SK-N-MC (cell line): ENCODE measurements at regions not wholly inside any gene's neighbourhood (a gene's known extent, or its start where the extent isn't known, plus 50 kb on each side); places are given as distances from the start of the nearest gene placed in this dataset.

ENCODE experiments used
- DNase-seq: peaks from one replicate; pipeline ENCODE4 v3.0.0-alpha.2; 2011; ENCODE audit warnings: low read depth, low spot score
- H3K27ac ChIP-seq: fragments of 200-600 bp; sonication (generic); 2 replicates; pipeline ENCODE4 v1.5.1; 2016; ENCODE audit warnings: mixed run types
- H3K36me3 ChIP-seq: fragments of 200-600 bp; sonication (generic); 2 replicates; pipeline ENCODE4 v1.6.1; 2017; ENCODE audit warnings: antibody characterized with exemption, low read length, mixed read lengths; ENCODE audit not compliant: insufficient read depth
- H3K4me3 ChIP-seq: fragments of 200-600 bp; sonication (generic); 2 replicates; pipeline ENCODE4 v1.5.1; 2016
- H3K9ac ChIP-seq: fragments of 200-600 bp; sonication (generic); 2 replicates; pipeline ENCODE4 v1.8.0; 2017; ENCODE audit warnings: mixed run types, mixed read lengths; ENCODE audit not compliant: insufficient read length
- H3K9me3 ChIP-seq: fragments of 200-600 bp; sonication (generic); 2 replicates; pipeline ENCODE4 v1.6.1; 2017; ENCODE audit warnings: low read depth, mild to moderate bottlenecking, antibody characterized with exemption, low read length, moderate library complexity, mixed read lengths
- EZH2 ChIP-seq: fragments of 200-600 bp; sonication (generic); IDR thresholded peaks from one replicate; pipeline ENCODE4 v1.6.1; 2017; ENCODE audit warnings: antibody characterized with exemption
- FOXP2 ChIP-seq: optimal IDR thresholded peaks from 2 replicates; pipeline ENCODE3; 2011; ENCODE audit warnings: mild to moderate bottlenecking, moderate library complexity; ENCODE audit not compliant: insufficient read depth; ENCODE audit errors: extremely low read length, control extremely low read depth
- POLR2AphosphoS5 ChIP-seq: IDR thresholded peaks from 2 replicates; pipeline ENCODE4 v1.6.1; 2012; ENCODE audit warnings: mild to moderate bottlenecking, low read depth, low read length, borderline replicate concordance

- Histone ChIP-seq H3K9me3 (no peaks in the 10 kb centered on the region), H3K9ac (no peak overlapping the region), H3K27ac (no peak overlapping the region), H3K36me3 (no peaks in the 10 kb centered on the region), H3K4me3 (no peak overlapping the region)
- TF ChIP-seq FOXP2 (no peak), EZH2 (no peak), POLR2AphosphoS5 (no peak)
- no peak for DNase-seq
Measured at GRCh38 chr10:131850383-131850870, 50.4 kb upstream of the PPP2R2D start.
